Caco-2 (cell line): ENCODE measurements at regions not wholly inside any gene's neighbourhood (a gene's known extent, or its start where the extent isn't known, plus 50 kb on each side); places are given as distances from the start of the nearest gene placed in this dataset.

ENCODE experiments used
- BruUV-seq: library from RNA; stranded (reverse); fragments of 400-500 nt; replicated peaks from 2 replicates; lab custom pipeline; 2021; lab: Mats Ljungman, UMichigan
- CTCF ChIA-PET: fragments of 300-600 bp; sonication (Branson Sonifier 250); formaldehyde crosslinking; loops from one replicate; lab custom pipeline; 2022; ENCODE audit warnings: antibody characterized with exemption; lab: Charles Lee
- POLR2A ChIA-PET: fragments of 300-600 bp; sonication (Branson Sonifier 250); formaldehyde crosslinking; loops from one replicate; lab custom pipeline; 2022; ENCODE audit warnings: antibody characterized with exemption; lab: Charles Lee
- DNase-seq, 2 experiments: peaks; one replicate each; pipeline versions ENCODE4 v3.0.0 to v3.0.0-alpha.2; 2020 to 2022
- H3K27me3 ChIP-seq: replicated peaks from 2 replicates; pipeline ENCODE4 v1.6.0; 2011; ENCODE audit warnings: low read length; ENCODE audit not compliant: control insufficient read depth, insufficient read depth
- H3K36me3 ChIP-seq: 2 replicates; pipeline ENCODE4 v1.5.1; 2011; ENCODE audit warnings: low read length; ENCODE audit not compliant: control insufficient read depth, insufficient read depth
- H3K4me1 ChIP-seq: fragments of 250-450 bp; sonication (Bioruptor Pico); 2 replicates; pipeline ENCODE4 v1.5.1; 2020; ENCODE audit warnings: mild to moderate bottlenecking
- H3K4me3 ChIP-seq: 2 replicates; pipeline ENCODE4 v1.5.1; 2011; ENCODE audit warnings: low read depth, mild to moderate bottlenecking, control low read depth, low read length
- H3K9me3 ChIP-seq: fragments of 250-450 bp; sonication (Bioruptor Pico); 2 replicates; pipeline ENCODE4 v1.5.1; 2020; ENCODE audit warnings: mild to moderate bottlenecking, moderate library complexity
- H3K27ac Mint-ChIP-seq: one replicate; pipeline ENCODE4 v1.8.0; 2022; ENCODE audit warnings: mixed read lengths; ENCODE audit not compliant: unreplicated experiment
- H3K27me3 Mint-ChIP-seq: one replicate; pipeline ENCODE4 v1.8.0; 2022; ENCODE audit warnings: mixed read lengths; ENCODE audit not compliant: insufficient read depth, unreplicated experiment
- H3K36me3 Mint-ChIP-seq: one replicate; pipeline ENCODE4 v1.8.0; 2022; ENCODE audit warnings: mild to moderate bottlenecking, mixed read lengths; ENCODE audit not compliant: insufficient read depth, unreplicated experiment
- H3K4me1 Mint-ChIP-seq: one replicate; pipeline ENCODE4 v1.8.0; 2022; ENCODE audit warnings: low read depth, mixed read lengths; ENCODE audit not compliant: unreplicated experiment
- H3K4me3 Mint-ChIP-seq: one replicate; pipeline ENCODE4 v1.8.0; 2022; ENCODE audit warnings: mild to moderate bottlenecking, moderate library complexity, mixed read lengths; ENCODE audit not compliant: unreplicated experiment
- H3K9me3 Mint-ChIP-seq: one replicate; pipeline ENCODE4 v1.8.0; 2022; ENCODE audit warnings: mixed read lengths; ENCODE audit not compliant: unreplicated experiment
- CTCF ChIP-seq, 2 experiments: fragments of 200-600 bp in 1 of 2; IDR thresholded peaks; 1 replicate in 1 of 2; 2 replicates in 1 of 2; pipeline versions ENCODE4 v1.5.1 to v1.8.0; 2011 to 2022; ENCODE audit warnings: antibody characterized with exemption in 1 of 2, control low read depth in 1 of 2, inconsistent platforms in 1 of 2, low read depth in 1 of 2, low read length in 1 of 2, mild to moderate bottlenecking in 1 of 2, moderate library complexity in 1 of 2; ENCODE audit not compliant: insufficient read depth in 1 of 2, severe bottlenecking in 1 of 2, unreplicated experiment in 1 of 2
- intact Hi-C: fragments of 100-400 bp; cut with micrococcal nuclease; formaldehyde crosslinking; loops from one replicate; pipeline ENCODE4 v1.10.0; 2022; ENCODE audit not compliant: unreplicated experiment

- intact Hi-C loops: no loop called here
- no peak for DNase-seq
- no peaks in the 10 kb centered on the region for H3K9me3 ChIP-seq
- no peaks in the 10 kb centered on the region for H3K36me3 Mint-ChIP-seq
- no peak overlapping the region for H3K4me3 Mint-ChIP-seq
- BruUV-seq: no TSS peak
- no peak overlapping the region for H3K4me3 ChIP-seq
- ChIA-PET CTCF (no interaction called here), POLR2A (no interaction called here)
- H3K4me1 ChIP-seq: no peaks in the 10 kb centered on the region
- H3K4me1 Mint-ChIP-seq: no peaks in the 10 kb centered on the region
- H3K27me3 Mint-ChIP-seq: no peaks in the 10 kb centered on the region
- H3K27ac Mint-ChIP-seq: no peak overlapping the region
- no peaks in the 10 kb centered on the region for H3K36me3 ChIP-seq
- H3K9me3 Mint-ChIP-seq: no peaks in the 10 kb centered on the region
- no peaks in the 10 kb centered on the region for H3K27me3 ChIP-seq
- no peak for TF ChIP-seq CTCF (IDR thresholded peaks at IDR 0.05; ENCODE audit: insufficient read depth in 1 of 2, low read depth in 1 of 2, low read length in 1 of 2, severe bottlenecking in 1 of 2, unreplicated experiment in 1 of 2)
Measured at GRCh38 chr5:107124376-107124775, 546.4 kb downstream of the EFNA5 start.

- H3K4me3 ChIP-seq: no peak overlapping the region
- no peaks in the 10 kb centered on the region for H3K4me1 ChIP-seq
- intact Hi-C loops: no loop called here
- Mint-ChIP-seq H3K4me3 (no peak overlapping the region), H3K27ac (no peak overlapping the region), H3K4me1 (no peaks in the 10 kb centered on the region), H3K9me3 (no peaks in the 10 kb centered on the region), H3K36me3 (no peaks in the 10 kb centered on the region), H3K27me3 (no peaks in the 10 kb centered on the region)
- ChIA-PET POLR2A (no interaction called here), CTCF (no interaction called here)
- H3K9me3 ChIP-seq: no peaks in the 10 kb centered on the region
- DNase-seq: no peak
- H3K27me3 ChIP-seq: no peaks in the 10 kb centered on the region
- BruUV-seq: no TSS peak
- no peak for TF ChIP-seq CTCF (IDR thresholded peaks at IDR 0.05; ENCODE audit: insufficient read depth in 1 of 2, low read depth in 1 of 2, low read length in 1 of 2, severe bottlenecking in 1 of 2, unreplicated experiment in 1 of 2)
- no peaks in the 10 kb centered on the region for H3K36me3 ChIP-seq
Measured at GRCh38 chr5:107123014-107123413, 547.7 kb downstream of the EFNA5 start.

GRCh38 chr5:107121793-107122519, 548.8 kb downstream of the EFNA5 start:
- Histone ChIP-seq H3K9me3 (no peaks in the 10 kb centered on the region), H3K4me1 (no peaks in the 10 kb centered on the region), H3K36me3 (no peaks in the 10 kb centered on the region), H3K4me3 (no peak overlapping the region), H3K27me3 (no peaks in the 10 kb centered on the region)
- TF ChIP-seq CTCF (IDR thresholded peaks at IDR 0.05; ENCODE audit: insufficient read depth in 1 of 2, low read depth in 1 of 2, low read length in 1 of 2, severe bottlenecking in 1 of 2, unreplicated experiment in 1 of 2): no peak
- POLR2A ChIA-PET: no interaction called here
- Mint-ChIP-seq H3K4me1 (no peaks in the 10 kb centered on the region), H3K36me3 (no peaks in the 10 kb centered on the region), H3K4me3 (no peak overlapping the region), H3K9me3 (no peaks in the 10 kb centered on the region), H3K27me3 (no peaks in the 10 kb centered on the region), H3K27ac (no peak overlapping the region)
- intact Hi-C loops: no loop called here
- no peak for DNase-seq
- no TSS peak for BruUV-seq
- CTCF ChIA-PET: no interaction called here
